B cell (primary cell): ENCODE measurements at regions not wholly inside any gene's neighbourhood (a gene's known extent, or its start where the extent isn't known, plus 50 kb on each side); places are given as distances from the start of the nearest gene placed in this dataset.

Source experiments
- ATAC-seq: fragments of 200-7000 bp; cut with Tn5 transposase; one replicate; pipeline ENCODE4 v1.10.0; 2021; ENCODE audit warnings: low read depth, mild to moderate bottlenecking, moderate number of reproducible peaks, moderate library complexity
- CTCF ChIA-PET: fragments of 350-600 bp; sonication (Branson Sonifier 250); formaldehyde crosslinking; loops from one replicate; lab custom pipeline; 2021; ENCODE audit warnings: antibody characterized with exemption, inconsistent platforms; lab: Charles Lee
- POLR2A ChIA-PET: fragments of 350-600 bp; sonication (Branson Sonifier 250); formaldehyde crosslinking; loops from one replicate; lab custom pipeline; 2021; ENCODE audit warnings: antibody characterized with exemption; lab: Charles Lee
- DNase-seq: peaks from one replicate; pipeline ENCODE4 v3.0.0; 2013
- H2AFZ ChIP-seq: 2 replicates; pipeline ENCODE4 v1.6.1; 2012; ENCODE audit warnings: mild to moderate bottlenecking, low read depth, low read length; ENCODE audit not compliant: insufficient read depth, poor library complexity, severe bottlenecking
- H3K27ac ChIP-seq, 2 donors: 1 replicate in 1 of 2; 2 replicates in 1 of 2; pipeline ENCODE4 v1.5.1; 2012 to 2013; ENCODE audit warnings: low read length in 2 of 2, mild to moderate bottlenecking in 2 of 2, moderate library complexity in 1 of 2
- H3K27me3 ChIP-seq, 4 experiments: fragments of 200-600 bp in 1 of 4; sonication (generic) in 1 of 4; replicated peaks in 1 of 4; 1 replicate in 2 of 4; 2 replicates in 2 of 4; pipeline versions ENCODE4 v1.6.1 to v1.7.0; 2013 to 2016; ENCODE audit warnings: low read length in 3 of 4, mild to moderate bottlenecking in 2 of 4, mixed read lengths in 1 of 4, moderate library complexity in 1 of 4; ENCODE audit not compliant: insufficient read depth in 4 of 4, control insufficient read depth in 3 of 4; ENCODE audit errors: control extremely low read depth in 1 of 4
- H3K36me3 ChIP-seq, 2 experiments: replicated peaks in 1 of 2; 1 replicate in 1 of 2; 2 replicates in 1 of 2; pipeline versions ENCODE4 v1.6.1 to v1.7.1; 2013; ENCODE audit warnings: low read length in 1 of 2; ENCODE audit not compliant: insufficient read depth in 2 of 2, control insufficient read depth in 1 of 2; ENCODE audit errors: control extremely low read depth in 1 of 2, extremely low read depth in 1 of 2
- H3K4me1 ChIP-seq, 2 donors: fragments of 200-600 bp in 1 of 2; sonication (generic) in 1 of 2; 1 replicate in 1 of 2; 2 replicates in 1 of 2; pipeline versions ENCODE4 v1.5.1 to v1.6.1; 2013 to 2017; ENCODE audit warnings: low read length in 2 of 2; ENCODE audit not compliant: control insufficient read depth in 2 of 2, insufficient read depth in 2 of 2
- H3K4me2 ChIP-seq: replicated peaks from 2 replicates; pipeline ENCODE3; 2012; ENCODE audit warnings: mild to moderate bottlenecking, low read depth, low read length; ENCODE audit not compliant: poor library complexity, severe bottlenecking
- H3K4me3 ChIP-seq, 5 experiments: fragments of 200-600 bp in 1 of 5; sonication (generic) in 1 of 5; 1 replicate in 3 of 5; 2 replicates in 2 of 5; pipeline versions ENCODE4 v1.5.1 to v1.7.0; 2011 to 2016; ENCODE audit warnings: low read length in 4 of 5, mild to moderate bottlenecking in 4 of 5, low read depth in 2 of 5, control low read depth in 1 of 5, moderate library complexity in 1 of 5; ENCODE audit not compliant: insufficient read depth in 1 of 5; ENCODE audit errors: control extremely low read depth in 1 of 5, extremely low read depth in 1 of 5
- H3K79me2 ChIP-seq: fragments of 200-600 bp; sonication (generic); one replicate; pipeline ENCODE4 v1.6.0; 2016; ENCODE audit warnings: low read length; ENCODE audit not compliant: control insufficient read depth, insufficient read depth
- H3K9ac ChIP-seq: fragments of 200-600 bp; sonication (generic); 2 replicates; pipeline ENCODE4 v1.6.1; 2017; ENCODE audit warnings: mild to moderate bottlenecking, low read length, moderate library complexity
- H3K9me3 ChIP-seq, 3 donors: one replicate each; pipeline versions ENCODE4 v1.6.1 to v1.7.1; 2013; ENCODE audit warnings: low read length in 2 of 3; ENCODE audit not compliant: control insufficient read depth in 2 of 3, insufficient read depth in 1 of 3; ENCODE audit errors: control extremely low read depth in 1 of 3
- H4K20me1 ChIP-seq: 2 replicates; pipeline ENCODE4 v1.6.0; 2012; ENCODE audit warnings: mild to moderate bottlenecking, low read length; ENCODE audit not compliant: insufficient read depth, control insufficient read depth, poor library complexity, severe bottlenecking
- H3K27ac Mint-ChIP-seq: one replicate; pipeline ENCODE4 v1.8.0; 2021; ENCODE audit warnings: mixed read lengths
- H3K27me3 Mint-ChIP-seq: one replicate; pipeline ENCODE4 v1.8.0; 2021; ENCODE audit warnings: mixed read lengths
- H3K4me1 Mint-ChIP-seq: one replicate; pipeline ENCODE4 v1.8.0; 2021; ENCODE audit warnings: mixed read lengths
- H3K4me3 Mint-ChIP-seq: one replicate; pipeline ENCODE4 v1.8.0; 2021; ENCODE audit warnings: mixed read lengths
- H3K9me3 Mint-ChIP-seq: one replicate; pipeline ENCODE4 v1.8.0; 2022; ENCODE audit warnings: mixed read lengths; ENCODE audit not compliant: insufficient read depth
- EZH2 ChIP-seq: IDR thresholded peaks from 2 replicates; pipeline ENCODE4 v1.6.1; 2012; ENCODE audit warnings: borderline replicate concordance, low read depth, mild to moderate bottlenecking, moderate library complexity, low read length; ENCODE audit not compliant: insufficient read depth, poor library complexity, severe bottlenecking
- WGBS: methylation state at CpG from one replicate; pipeline ENCODE4 v1.1.5; 2013; ENCODE audit warnings: missing lambda C conversion rate; ENCODE audit not compliant: insufficient coverage; 5-methylcytosine and 5-hydroxymethylcytosine counted together
- intact Hi-C: fragments of 100-400 bp; cut with micrococcal nuclease; formaldehyde crosslinking; loops from one replicate; pipeline ENCODE4 v1.10.0; 2022
- TF ChIP-seq, protein P1 (sequence below): fragments of 200-600 bp; IDR thresholded peaks from one replicate; pipeline ENCODE4 v1.8.0; 2022; ENCODE audit warnings: antibody characterized with exemption, mild to moderate bottlenecking

DNA sequence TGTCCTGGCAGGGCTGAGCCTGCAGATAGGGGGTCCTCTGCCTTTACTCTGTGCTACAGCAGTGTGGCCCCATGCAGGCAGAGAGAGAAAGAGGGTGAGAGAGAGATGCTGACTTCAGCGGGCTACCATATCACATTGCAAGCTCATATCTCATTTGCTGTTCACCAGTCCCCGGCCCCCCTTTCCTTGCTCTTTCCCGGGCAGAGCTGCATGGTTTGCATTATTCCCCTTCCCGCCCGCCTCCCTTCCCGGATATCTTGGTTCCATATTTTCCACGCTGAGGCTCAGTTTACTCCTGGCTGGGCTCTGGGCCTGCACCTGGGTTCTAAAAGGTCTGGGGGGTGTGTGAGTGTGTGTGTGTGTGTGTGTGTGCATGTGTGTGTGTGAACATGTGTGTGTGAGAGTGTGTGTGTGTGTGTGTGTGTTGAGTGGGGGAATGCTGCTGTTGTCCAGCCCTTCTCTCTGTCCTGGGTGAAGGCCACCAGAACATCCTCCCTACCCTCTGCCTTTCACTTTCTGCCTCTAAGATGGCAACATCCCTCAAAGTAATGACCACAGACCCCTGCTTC lies 63.5 kb downstream of the PJA1 start:
- Mint-ChIP-seq H3K27me3 (no peaks in the 10 kb centered on the region), H3K27ac (no peak overlapping the region), H3K4me3 (no peak overlapping the region), H3K9me3 (no peaks in the 10 kb centered on the region), H3K4me1 (no peaks in the 10 kb centered on the region)
- no peaks in the 10 kb centered on the region for H4K20me1 ChIP-seq
- H3K9ac ChIP-seq = no peak overlapping the region
- no peak overlapping the region for H3K27ac ChIP-seq
- no peak overlapping the region for H3K4me2 ChIP-seq
- ATAC-seq = no peak
- no peaks in the 10 kb centered on the region for H3K79me2 ChIP-seq
- no peak overlapping the region for H2AFZ ChIP-seq
- no peaks in the 10 kb centered on the region for H3K36me3 ChIP-seq
- no peak overlapping the region for H3K4me3 ChIP-seq
- ChIA-PET POLR2A (no interaction called here), CTCF (no interaction called here)
- H3K9me3 ChIP-seq = no peaks in the 10 kb centered on the region
- H3K27me3 ChIP-seq = no peaks in the 10 kb centered on the region
- H3K4me1 ChIP-seq = no peaks in the 10 kb centered on the region
- intact Hi-C loops = no loop called here
- WGBS = 100% methylated on average over 1 of the region's 7 CpGs
- TF ChIP-seq EZH2 = no peak
- TF ChIP-seq, protein P1, sequence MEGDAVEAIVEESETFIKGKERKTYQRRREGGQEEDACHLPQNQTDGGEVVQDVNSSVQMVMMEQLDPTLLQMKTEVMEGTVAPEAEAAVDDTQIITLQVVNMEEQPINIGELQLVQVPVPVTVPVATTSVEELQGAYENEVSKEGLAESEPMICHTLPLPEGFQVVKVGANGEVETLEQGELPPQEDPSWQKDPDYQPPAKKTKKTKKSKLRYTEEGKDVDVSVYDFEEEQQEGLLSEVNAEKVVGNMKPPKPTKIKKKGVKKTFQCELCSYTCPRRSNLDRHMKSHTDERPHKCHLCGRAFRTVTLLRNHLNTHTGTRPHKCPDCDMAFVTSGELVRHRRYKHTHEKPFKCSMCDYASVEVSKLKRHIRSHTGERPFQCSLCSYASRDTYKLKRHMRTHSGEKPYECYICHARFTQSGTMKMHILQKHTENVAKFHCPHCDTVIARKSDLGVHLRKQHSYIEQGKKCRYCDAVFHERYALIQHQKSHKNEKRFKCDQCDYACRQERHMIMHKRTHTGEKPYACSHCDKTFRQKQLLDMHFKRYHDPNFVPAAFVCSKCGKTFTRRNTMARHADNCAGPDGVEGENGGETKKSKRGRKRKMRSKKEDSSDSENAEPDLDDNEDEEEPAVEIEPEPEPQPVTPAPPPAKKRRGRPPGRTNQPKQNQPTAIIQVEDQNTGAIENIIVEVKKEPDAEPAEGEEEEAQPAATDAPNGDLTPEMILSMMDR = no peak
- no peak for DNase-seq

DNA sequence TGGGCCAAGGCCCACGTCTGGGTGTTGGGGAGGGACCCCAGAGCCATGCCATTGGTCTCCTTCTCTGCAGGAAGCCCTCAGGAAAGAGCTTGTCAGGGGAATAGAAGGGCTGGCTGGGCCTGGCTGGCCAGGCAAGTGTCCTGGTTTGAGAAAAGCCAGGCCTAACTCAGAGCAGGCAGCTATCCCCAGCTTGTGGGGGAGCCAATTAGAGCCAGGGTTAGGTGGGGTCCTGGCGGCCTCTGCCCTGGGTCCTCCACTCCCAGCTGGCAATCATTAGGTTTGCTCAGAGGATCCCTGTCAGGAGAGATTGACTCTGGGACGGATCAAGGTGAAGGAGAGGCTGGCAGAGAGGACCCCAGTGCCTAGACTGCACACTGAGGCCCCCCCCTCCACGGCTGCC lies 64.8 kb downstream of the PJA1 start:
- ChIA-PET POLR2A (no interaction called here), CTCF (no interaction called here)
- H3K9me3 ChIP-seq = no peaks in the 10 kb centered on the region
- no peak overlapping the region for H3K27ac ChIP-seq
- no peaks in the 10 kb centered on the region for H3K36me3 ChIP-seq
- H3K4me1 ChIP-seq = no peaks in the 10 kb centered on the region
- H3K4me3 ChIP-seq = no peak overlapping the region
- no peaks in the 10 kb centered on the region for H3K79me2 ChIP-seq
- no peaks in the 10 kb centered on the region for H3K27me3 ChIP-seq
- Mint-ChIP-seq H3K27ac (no peak overlapping the region), H3K27me3 (no peaks in the 10 kb centered on the region), H3K4me1 (no peaks in the 10 kb centered on the region), H3K9me3 (no peaks in the 10 kb centered on the region), H3K4me3 (no peak overlapping the region)
- H3K9ac ChIP-seq = no peak overlapping the region
- intact Hi-C loops = no loop called here
- no peaks in the 10 kb centered on the region for H4K20me1 ChIP-seq
- no peak overlapping the region for H2AFZ ChIP-seq
- H3K4me2 ChIP-seq = no peak overlapping the region
- no peak for TF ChIP-seq EZH2
- TF ChIP-seq, protein P1 = no peak
- WGBS = 81% methylated on average over 3 of the region's 4 CpGs
- ATAC-seq (no peak), DNase-seq (no peak)
